AG09319 (cell line): ENCODE measurements at regions not wholly inside any gene's neighbourhood (a gene's known extent, or its start where the extent isn't known, plus 50 kb on each side); places are given as distances from the start of the nearest gene placed in this dataset.
"Not testable (repeated sequence)": the region's sequence is repeated elsewhere in the genome, so short reads cannot be mapped to it uniquely, and the experiment has no call there.

Experiments used
- DNase-seq: peaks from one replicate; pipeline ENCODE4 v3.0.0-alpha.2; 2010; ENCODE audit warnings: low read depth; ENCODE audit errors: extremely low read depth
- TF ChIP-seq, protein P1 (sequence below): IDR thresholded peaks from 2 replicates; pipeline ENCODE4 v1.5.1; 2011; ENCODE audit warnings: low read depth, mild to moderate bottlenecking, inconsistent platforms, low read length, moderate library complexity

DNA sequence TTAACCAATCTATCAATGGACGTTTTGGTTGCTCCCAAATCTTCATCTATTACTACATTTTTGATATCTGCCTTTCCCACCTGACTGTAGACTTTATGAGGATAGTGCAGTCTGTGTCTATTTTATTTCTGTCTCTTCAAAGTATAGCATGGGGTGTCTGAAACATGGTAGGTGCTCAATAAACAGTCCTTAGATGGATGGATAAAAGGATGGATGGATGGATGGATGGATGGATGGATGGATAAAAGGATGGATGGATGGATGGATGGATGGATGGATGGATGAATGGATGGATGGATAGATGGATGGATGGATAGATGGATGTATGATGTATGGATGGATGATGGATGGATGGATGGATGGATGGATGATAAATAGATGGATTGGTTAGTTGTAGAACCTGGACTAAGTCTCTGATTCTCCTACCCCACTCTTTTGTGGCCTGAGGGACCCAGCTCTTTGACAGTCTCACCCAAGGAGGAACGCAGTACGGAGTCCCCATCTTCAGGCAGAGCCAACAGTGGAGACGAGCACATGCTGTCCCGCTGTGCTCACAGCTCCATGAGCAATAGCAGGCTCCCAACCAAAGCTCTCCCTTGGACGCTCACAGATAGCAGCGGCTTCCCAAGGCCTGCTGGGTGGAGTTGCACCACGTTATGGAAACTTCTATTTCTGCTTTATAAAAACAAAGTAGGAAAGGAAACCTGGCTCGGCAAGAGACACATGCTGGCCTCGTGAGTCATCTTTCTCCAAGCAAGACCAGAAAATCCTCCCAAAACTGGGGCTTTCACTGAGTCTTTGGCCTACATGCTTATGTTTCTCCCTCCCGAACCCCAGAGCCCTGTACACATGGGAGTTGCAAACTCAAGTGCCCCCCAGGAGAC is 448.0 kb downstream of the MIAT start:
- DNase-seq = peak; percentile 70
- TF ChIP-seq, protein P1, sequence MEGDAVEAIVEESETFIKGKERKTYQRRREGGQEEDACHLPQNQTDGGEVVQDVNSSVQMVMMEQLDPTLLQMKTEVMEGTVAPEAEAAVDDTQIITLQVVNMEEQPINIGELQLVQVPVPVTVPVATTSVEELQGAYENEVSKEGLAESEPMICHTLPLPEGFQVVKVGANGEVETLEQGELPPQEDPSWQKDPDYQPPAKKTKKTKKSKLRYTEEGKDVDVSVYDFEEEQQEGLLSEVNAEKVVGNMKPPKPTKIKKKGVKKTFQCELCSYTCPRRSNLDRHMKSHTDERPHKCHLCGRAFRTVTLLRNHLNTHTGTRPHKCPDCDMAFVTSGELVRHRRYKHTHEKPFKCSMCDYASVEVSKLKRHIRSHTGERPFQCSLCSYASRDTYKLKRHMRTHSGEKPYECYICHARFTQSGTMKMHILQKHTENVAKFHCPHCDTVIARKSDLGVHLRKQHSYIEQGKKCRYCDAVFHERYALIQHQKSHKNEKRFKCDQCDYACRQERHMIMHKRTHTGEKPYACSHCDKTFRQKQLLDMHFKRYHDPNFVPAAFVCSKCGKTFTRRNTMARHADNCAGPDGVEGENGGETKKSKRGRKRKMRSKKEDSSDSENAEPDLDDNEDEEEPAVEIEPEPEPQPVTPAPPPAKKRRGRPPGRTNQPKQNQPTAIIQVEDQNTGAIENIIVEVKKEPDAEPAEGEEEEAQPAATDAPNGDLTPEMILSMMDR = no peak

DNA sequence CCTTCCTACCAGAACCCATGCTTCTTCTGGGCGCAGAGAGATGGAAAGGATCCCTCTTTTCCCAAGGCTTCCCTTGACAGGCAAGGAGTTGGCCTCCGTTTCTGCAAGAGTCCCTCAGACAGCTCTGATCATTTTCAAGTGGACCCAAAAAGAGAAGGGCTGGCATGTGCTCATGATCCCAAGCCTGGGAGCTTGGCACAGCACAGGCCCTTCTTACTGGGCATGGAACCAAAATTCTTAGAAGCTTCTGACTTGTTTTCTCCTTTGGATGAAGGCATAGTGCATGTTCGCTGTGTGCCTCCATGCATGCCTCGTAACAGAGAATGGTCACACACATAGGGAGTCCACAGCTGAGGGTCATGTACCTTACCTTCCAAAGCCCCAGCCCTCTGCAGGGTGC is 449.6 kb downstream of the MIAT start:
- TF ChIP-seq, protein P1 = no peak
- DNase-seq = no peak

DNA sequence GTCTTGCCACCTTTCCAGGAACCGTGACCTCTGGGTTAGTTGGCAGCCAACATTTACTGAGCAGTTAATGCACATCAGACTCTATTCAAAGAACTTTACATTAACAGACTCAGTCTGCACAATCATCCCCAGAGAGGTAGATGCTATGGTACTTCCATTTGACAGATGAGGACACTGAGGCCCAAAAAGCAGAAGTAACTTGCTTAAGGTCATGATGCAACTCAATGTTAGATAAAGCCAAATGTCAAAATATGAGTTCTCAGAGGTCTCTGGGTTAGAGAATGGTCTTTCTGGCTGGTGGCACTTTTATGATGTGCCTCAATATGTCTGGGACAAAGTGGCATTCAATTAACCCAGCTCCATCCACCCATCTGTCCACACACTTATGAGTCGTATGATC is 450.0 kb downstream of the MIAT start:
- no peak for DNase-seq
- TF ChIP-seq, protein P1 = no peak

DNA sequence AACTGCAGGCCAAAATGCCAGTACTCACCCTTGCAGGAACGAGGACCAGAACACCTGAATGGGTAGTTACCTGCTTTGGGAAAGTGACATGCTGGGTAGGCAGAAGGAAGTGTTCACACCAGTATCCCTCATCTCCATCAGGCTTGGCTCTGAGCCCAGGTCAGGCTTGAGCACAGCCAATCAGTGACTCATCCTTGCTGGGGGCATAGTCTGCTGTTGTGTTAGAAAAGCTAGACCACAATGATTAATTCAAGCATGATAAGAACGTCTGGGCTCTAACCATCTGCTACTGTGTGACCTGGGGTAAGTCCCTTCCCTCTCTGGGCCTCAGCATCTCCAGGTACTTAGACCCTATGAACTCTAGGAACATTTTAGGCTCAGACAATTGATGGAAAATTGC is 450.4 kb downstream of the MIAT start:
- TF ChIP-seq, protein P1 = no peak
- DNase-seq = peak; percentile 85

DNA sequence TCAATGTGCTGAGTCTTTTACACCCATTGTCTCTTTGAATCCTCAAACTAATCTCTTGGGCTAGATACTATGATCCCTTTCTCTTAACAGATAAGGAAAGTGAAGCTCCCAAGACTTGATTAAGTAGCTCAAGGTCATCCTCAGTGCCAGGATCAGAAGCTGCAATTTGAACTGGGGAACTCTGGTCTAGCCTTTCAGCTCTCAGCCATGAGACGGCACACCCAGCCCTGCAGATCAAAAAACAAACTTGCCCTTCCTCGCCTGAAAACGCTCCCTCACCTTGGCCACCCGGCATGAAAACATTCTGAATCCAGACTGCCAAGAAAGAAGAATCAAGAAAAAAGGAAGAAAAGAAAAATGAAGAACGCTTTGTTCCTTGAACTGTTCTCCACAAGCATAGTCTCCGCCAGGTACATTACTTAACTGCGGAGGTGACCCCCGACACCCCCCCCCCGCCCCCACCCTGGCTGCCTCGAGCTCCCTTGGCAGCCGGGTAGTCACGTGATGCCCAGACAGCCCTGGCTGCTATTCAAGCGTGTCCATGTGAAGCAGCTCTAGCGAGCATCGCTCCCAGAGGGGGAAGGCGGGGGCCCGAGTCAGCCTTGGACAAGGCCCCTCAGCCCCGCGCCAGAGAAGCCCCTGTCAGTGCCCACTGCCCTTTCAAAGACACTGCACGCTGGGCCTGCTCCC is 451.2 kb downstream of the MIAT start:
- TF ChIP-seq, protein P1 = no peak
- no peak for DNase-seq

DNA sequence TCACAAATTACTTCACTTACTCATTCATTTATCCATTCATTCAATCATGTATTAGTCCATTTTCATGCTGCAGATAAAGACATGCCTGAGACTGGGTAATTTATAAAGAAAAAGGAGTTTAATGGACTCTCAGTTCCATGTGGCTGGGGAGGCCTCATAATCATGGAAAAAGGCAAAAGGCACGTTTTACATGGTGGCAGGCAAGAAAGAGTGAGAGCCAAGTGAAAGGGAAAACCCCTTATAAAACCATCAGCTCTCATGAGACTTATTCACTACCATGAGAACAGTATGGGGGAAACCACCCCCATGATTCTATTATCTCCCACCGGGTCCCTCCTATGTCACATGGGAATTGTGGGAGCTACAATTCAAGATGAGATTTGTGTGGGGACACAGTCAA is 452.0 kb downstream of the MIAT start:
- not testable (repeated sequence) for DNase-seq

DNA sequence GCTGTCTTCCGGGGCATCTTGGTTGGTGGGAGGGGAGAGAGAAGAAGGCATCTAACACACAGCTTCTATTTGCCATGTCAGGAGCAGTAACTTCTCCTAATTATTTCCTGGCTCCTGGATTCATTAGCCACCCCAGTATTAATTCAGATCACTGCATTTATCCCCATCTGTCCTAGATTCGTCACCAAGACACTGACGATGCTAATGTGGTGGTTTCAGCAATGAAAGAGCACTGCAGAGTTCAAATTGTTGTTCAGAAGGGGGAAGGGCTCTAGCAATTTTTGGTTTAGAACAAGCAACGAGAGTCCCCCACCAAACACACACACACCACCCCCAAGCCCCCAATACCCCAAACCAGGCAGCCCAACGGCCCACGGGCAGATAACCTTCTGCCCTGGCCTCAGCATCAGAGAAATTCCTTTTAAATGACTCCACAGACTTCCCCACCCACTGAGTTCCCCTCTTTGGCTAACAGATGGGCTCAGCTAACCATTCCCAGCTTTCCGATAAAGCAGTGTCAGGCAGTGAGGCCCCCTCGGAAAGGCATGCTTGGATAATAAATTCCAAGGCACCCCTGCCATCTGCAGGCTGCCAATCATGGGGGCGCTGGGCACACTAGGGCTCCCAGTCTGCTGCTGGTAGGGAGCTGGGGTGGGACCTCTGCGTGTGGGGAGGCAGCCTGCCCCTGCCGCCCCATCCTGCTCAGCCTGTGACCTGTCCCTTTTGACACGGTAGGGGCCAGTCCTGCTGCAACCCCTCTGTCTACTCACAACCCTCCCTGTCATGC is 453.5 kb downstream of the MIAT start:
- TF ChIP-seq, protein P1 = no peak

More for the DNA sequence above, 453.5 kb downstream of the MIAT start:
- DNase-seq = no peak
